Non-pigmented ciliary epithelial cell (primary cell): ENCODE measurements at regions not wholly inside any gene's neighbourhood (a gene's known extent, or its start where the extent isn't known, plus 50 kb on each side); places are given as distances from the start of the nearest gene placed in this dataset.
A peak's percentile ranks its signal among the peaks of the same experiment; 100 is the strongest.

Experiments used
- DNase-seq: peaks from one replicate; pipeline ENCODE4 v3.0.0-alpha.2; 2010; ENCODE audit warnings: low read depth

GRCh38 chr14:89015016-89015415, 190.6 kb downstream of the TTC8 start:
- no peak for DNase-seq

- DNase-seq: no peak
Observed at GRCh38 chr14:89017417-89017816, 193.0 kb downstream of the TTC8 start.

GRCh38 chr14:89022274-89022673, 197.8 kb downstream of the TTC8 start:
- DNase-seq: no peak

GRCh38 chr14:89024691-89025090, 200.2 kb downstream of the TTC8 start:
- DNase-seq: no peak

- no peak for DNase-seq
Observed at GRCh38 chr14:89025561-89026236, 201.2 kb downstream of the TTC8 start.

- no peak for DNase-seq
Observed at GRCh38 chr14:89027097-89027740, 202.8 kb downstream of the TTC8 start.

GRCh38 chr14:89028462-89029134, 204.1 kb downstream of the TTC8 start:
- no peak for DNase-seq

GRCh38 chr14:89029961-89030694, 205.7 kb downstream of the TTC8 start:
- no peak for DNase-seq

- DNase-seq: no peak
Observed at GRCh38 chr14:89030921-89031320, 206.5 kb downstream of the TTC8 start.

GRCh38 chr14:89032086-89032649, 207.7 kb downstream of the TTC8 start:
- DNase-seq: no peak

- no peak for DNase-seq
Observed at GRCh38 chr14:89033756-89034155, 209.3 kb downstream of the TTC8 start.

GRCh38 chr14:89036371-89036770, 211.9 kb downstream of the TTC8 start:
- DNase-seq: no peak

- no peak for DNase-seq
Observed at GRCh38 chr14:89037065-89037464, 212.6 kb downstream of the TTC8 start.

- DNase-seq: no peak
Observed at GRCh38 chr14:89040080-89040459, 215.6 kb downstream of the TTC8 start.

GRCh38 chr14:89040460-89041256, 216.2 kb downstream of the TTC8 start:
- peak; percentile 67 for DNase-seq

GRCh38 chr14:89041257-89041582, 216.8 kb downstream of the TTC8 start:
- DNase-seq: no peak

GRCh38 chr14:89042021-89042420, 217.6 kb downstream of the TTC8 start:
- DNase-seq: no peak

GRCh38 chr14:89053303-89053702, 228.9 kb downstream of the TTC8 start:
- DNase-seq: no peak

GRCh38 chr14:89056394-89056793, 231.9 kb downstream of the TTC8 start:
- DNase-seq: no peak

- DNase-seq: no peak
Observed at GRCh38 chr14:89058697-89059096, 234.2 kb downstream of the TTC8 start.

- no peak for DNase-seq
Observed at GRCh38 chr14:89060191-89060590, 235.7 kb downstream of the TTC8 start.

GRCh38 chr14:89061696-89062095, 237.2 kb downstream of the TTC8 start:
- no peak for DNase-seq
